Liver (tissue), 8 donors: ENCODE measurements at regions not wholly inside any gene's neighbourhood (a gene's known extent, or its start where the extent isn't known, plus 50 kb on each side); places are given as distances from the start of the nearest gene placed in this dataset.

ENCODE experiments used
- DNase-seq: peaks from one replicate; pipeline ENCODE4 v3.0.0-alpha.2; 2017; ENCODE audit warnings: low spot score
- H3K27ac ChIP-seq, 2 donors: one replicate each; pipeline ENCODE4 v1.7.0; 2013; ENCODE audit warnings: inconsistent platforms in 2 of 2, low read length in 2 of 2, control low read depth in 1 of 2, low read depth in 1 of 2, mild to moderate bottlenecking in 1 of 2
- H3K27me3 ChIP-seq, 4 donors: one replicate each; pipeline versions ENCODE4 v1.6.1 to v1.7.0; 2013; ENCODE audit warnings: low read length in 3 of 4, inconsistent platforms in 1 of 4, mild to moderate bottlenecking in 1 of 4, moderate library complexity in 1 of 4; ENCODE audit not compliant: control insufficient read depth in 4 of 4, insufficient read depth in 4 of 4
- H3K36me3 ChIP-seq, 4 donors: one replicate each; pipeline versions ENCODE4 v1.6.1 to v1.7.0; 2013; ENCODE audit warnings: low read length in 3 of 4, mild to moderate bottlenecking in 3 of 4, low read depth in 1 of 4, moderate library complexity in 1 of 4; ENCODE audit not compliant: control insufficient read depth in 4 of 4, insufficient read depth in 3 of 4
- H3K4me1 ChIP-seq, 4 donors: one replicate each; pipeline versions ENCODE4 v1.6.1 to v1.7.0; 2013; ENCODE audit warnings: low read length in 3 of 4, mild to moderate bottlenecking in 3 of 4, moderate library complexity in 1 of 4; ENCODE audit not compliant: control insufficient read depth in 4 of 4, insufficient read depth in 4 of 4
- H3K4me3 ChIP-seq, 3 donors: one replicate each; pipeline versions ENCODE4 v1.6.1 to v1.7.0; 2013; ENCODE audit warnings: low read length in 3 of 3, control low read depth in 1 of 3, low read depth in 1 of 3, mild to moderate bottlenecking in 1 of 3
- H3K9ac ChIP-seq, 2 donors: one replicate each; pipeline ENCODE4 v1.7.0; 2013; ENCODE audit warnings: low read length in 2 of 2, mild to moderate bottlenecking in 2 of 2, moderate library complexity in 2 of 2, control low read depth in 1 of 2, low read depth in 1 of 2
- H3K9me3 ChIP-seq, 4 donors: one replicate each; pipeline versions ENCODE4 v1.6.1 to v1.7.0; 2013; ENCODE audit warnings: low read length in 3 of 4; ENCODE audit not compliant: control insufficient read depth in 4 of 4
- CTCF ChIP-seq: fragments of 150-350 bp; IDR thresholded peaks from 2 replicates; pipeline ENCODE4 v1.5.1; 2017; ENCODE audit warnings: improper control_type of control experiment, low read depth, low read length; ENCODE audit not compliant: missing input control
- EGR1 ChIP-seq, 2 donors: IDR thresholded peaks; 2 replicates each; pipeline ENCODE4 v1.6.1; 2016 to 2018; ENCODE audit warnings: antibody characterized with exemption in 2 of 2, low read depth in 2 of 2
- FOXA2 ChIP-seq: IDR thresholded peaks from 2 replicates; pipeline ENCODE4 v1.6.1; 2016; ENCODE audit warnings: antibody characterized with exemption
- GABPA ChIP-seq, 2 donors: IDR thresholded peaks in 1 of 2; conservative IDR thresholded peaks in 1 of 2; 2 replicates each; pipeline ENCODE4 v1.6.1; 2016; ENCODE audit warnings: antibody characterized with exemption in 2 of 2, mild to moderate bottlenecking in 1 of 2, moderate library complexity in 1 of 2
- HNF4A ChIP-seq, 2 donors: conservative IDR thresholded peaks; 2 replicates each; pipeline ENCODE4 v1.6.1; 2016; ENCODE audit warnings: antibody characterized with exemption in 2 of 2, mild to moderate bottlenecking in 2 of 2
- HNF4G ChIP-seq: IDR thresholded peaks from 2 replicates; pipeline ENCODE4 v1.6.1; 2016; ENCODE audit warnings: antibody characterized with exemption
- JUND ChIP-seq, 2 donors: IDR thresholded peaks; 2 replicates each; pipeline ENCODE4 v1.6.1; 2016; ENCODE audit warnings: antibody characterized with exemption in 2 of 2
- MAX ChIP-seq: IDR thresholded peaks from 2 replicates; pipeline ENCODE4 v1.6.1; 2016; ENCODE audit warnings: antibody characterized with exemption
- NR2F2 ChIP-seq: IDR thresholded peaks from 2 replicates; pipeline ENCODE4 v1.6.1; 2016; ENCODE audit warnings: antibody characterized with exemption
- RAD21 ChIP-seq, 2 donors: IDR thresholded peaks; 2 replicates each; pipeline ENCODE4 v1.6.1; 2016; ENCODE audit warnings: antibody characterized with exemption in 2 of 2, mild to moderate bottlenecking in 2 of 2
- RXRA ChIP-seq, 2 donors: IDR thresholded peaks; 2 replicates each; pipeline ENCODE4 v1.6.1; 2017 to 2018; ENCODE audit warnings: antibody characterized with exemption in 2 of 2, mild to moderate bottlenecking in 1 of 2
- SP1 ChIP-seq: IDR thresholded peaks from 2 replicates; pipeline ENCODE4 v1.6.1; 2018; ENCODE audit warnings: antibody characterized with exemption, mild to moderate bottlenecking
- TAF1 ChIP-seq: conservative IDR thresholded peaks from 2 replicates; pipeline ENCODE4 v1.6.1; 2016; ENCODE audit warnings: antibody characterized with exemption, mild to moderate bottlenecking
- YY1 ChIP-seq: IDR thresholded peaks from 2 replicates; pipeline ENCODE4 v1.6.1; 2016; ENCODE audit warnings: antibody characterized with exemption, mild to moderate bottlenecking
- ZBTB33 ChIP-seq: IDR thresholded peaks from 2 replicates; pipeline ENCODE4 v1.6.1; 2016; ENCODE audit warnings: antibody characterized with exemption
- WGBS: extraction: QIAGEN DNeasy Blood & Tissue Kit; methylation state at CpG from one replicate; pipeline ENCODE4 v1.1.7; 2013; 5-methylcytosine and 5-hydroxymethylcytosine counted together
- TF ChIP-seq, protein P1 (sequence below): IDR thresholded peaks from 2 replicates; pipeline ENCODE4 v1.6.1; 2016; ENCODE audit warnings: antibody characterized with exemption
- donor health status: healthy.
- donor health status: healthy.
- donor health status: healthy.
- donor health status: healthy.
- donor health status: healthy.

DNA sequence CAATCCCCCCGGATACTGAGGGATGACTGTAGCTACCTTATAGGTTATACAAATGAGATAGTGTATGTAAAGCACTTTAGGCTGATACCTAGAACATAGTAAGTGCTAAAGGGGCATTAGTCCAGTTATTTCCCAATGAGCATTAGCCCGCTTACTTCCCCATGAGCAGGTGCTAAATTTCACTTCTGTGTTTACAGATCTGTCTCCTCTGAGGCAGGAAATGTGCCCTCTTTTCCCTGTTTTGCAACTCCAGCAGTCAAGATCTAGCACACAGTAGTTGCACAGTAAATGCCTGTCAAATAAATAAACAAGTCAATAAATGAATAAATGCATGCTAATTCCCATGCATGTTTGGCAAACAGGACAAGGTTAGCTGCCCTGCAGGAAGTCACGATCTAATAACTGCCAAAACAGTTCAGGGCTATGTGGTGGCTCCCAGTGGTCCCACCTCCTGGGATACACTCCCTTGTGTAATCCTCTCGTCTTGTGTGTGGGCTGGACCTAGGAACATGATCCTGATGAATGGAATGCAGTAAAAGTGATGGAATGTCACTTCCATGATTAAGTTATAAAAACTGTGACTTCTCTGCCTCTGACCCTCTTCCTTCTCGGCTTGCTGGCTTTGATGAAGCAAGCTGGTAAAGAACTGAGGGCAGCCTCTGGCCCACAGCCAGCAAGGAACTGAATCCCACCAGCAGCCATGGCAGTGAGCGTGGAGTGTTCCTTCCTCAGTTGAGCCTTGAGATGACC is 459.0 kb downstream of the SOX6 start:
- H3K9ac ChIP-seq: no peak overlapping the region
- H3K4me3 ChIP-seq: no peak overlapping the region
- H3K4me1 ChIP-seq: no peaks in the 10 kb centered on the region
- no peaks in the 10 kb centered on the region for H3K36me3 ChIP-seq
- no peak for DNase-seq
- H3K27ac ChIP-seq: no peak overlapping the region
- no peaks in the 10 kb centered on the region for H3K9me3 ChIP-seq
- TF ChIP-seq HNF4A (conservative IDR thresholded peaks at IDR 0.05): peak in 1 of 2 donors; percentile 17
- no peak for TF ChIP-seq RAD21 (IDR thresholded peaks at IDR 0.05)
- TF ChIP-seq JUND (IDR thresholded peaks at IDR 0.05): no peak
- no peak for TF ChIP-seq YY1
- H3K27me3 ChIP-seq: no peaks in the 10 kb centered on the region
- WGBS: 71% methylated on average over 6 of the region's 6 CpGs

DNA sequence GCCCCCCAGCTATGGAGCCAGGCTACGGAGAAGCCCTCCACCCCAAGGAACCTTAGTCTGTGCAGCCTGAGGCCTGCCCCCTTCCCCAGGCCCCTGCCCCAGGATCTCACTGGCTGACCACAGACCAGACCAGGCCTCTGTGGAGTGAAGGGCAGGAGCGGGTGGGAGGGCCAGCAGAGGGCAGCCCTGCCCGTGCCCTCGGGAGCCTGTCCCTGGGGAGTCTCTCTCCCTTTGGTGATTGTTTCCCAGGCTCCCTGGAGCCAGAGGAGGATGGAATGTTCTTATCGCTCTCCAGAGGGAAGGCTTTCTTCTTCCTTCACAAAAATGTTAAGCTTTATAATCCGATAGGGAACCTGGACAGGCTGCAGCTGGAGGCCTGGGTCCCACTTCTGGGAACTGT is 455.3 kb downstream of the SOX6 start:
- no peaks in the 10 kb centered on the region for H3K27me3 ChIP-seq
- no peak overlapping the region for H3K4me3 ChIP-seq
- H3K27ac ChIP-seq: no peak overlapping the region
- H3K4me1 ChIP-seq: no peaks in the 10 kb centered on the region
- no peaks in the 10 kb centered on the region for H3K9me3 ChIP-seq
- no peak for DNase-seq
- TF ChIP-seq RAD21 (IDR thresholded peaks at IDR 0.05): peak; percentile 27 to 48
- no peak for TF ChIP-seq RXRA (IDR thresholded peaks at IDR 0.05)
- no peak for TF ChIP-seq EGR1 (IDR thresholded peaks at IDR 0.05; ENCODE audit: low read depth in 2 of 2)
- WGBS: 88% methylated on average over 6 of the region's 6 CpGs
- H3K36me3 ChIP-seq: no peaks in the 10 kb centered on the region
- H3K9ac ChIP-seq: no peak overlapping the region

DNA sequence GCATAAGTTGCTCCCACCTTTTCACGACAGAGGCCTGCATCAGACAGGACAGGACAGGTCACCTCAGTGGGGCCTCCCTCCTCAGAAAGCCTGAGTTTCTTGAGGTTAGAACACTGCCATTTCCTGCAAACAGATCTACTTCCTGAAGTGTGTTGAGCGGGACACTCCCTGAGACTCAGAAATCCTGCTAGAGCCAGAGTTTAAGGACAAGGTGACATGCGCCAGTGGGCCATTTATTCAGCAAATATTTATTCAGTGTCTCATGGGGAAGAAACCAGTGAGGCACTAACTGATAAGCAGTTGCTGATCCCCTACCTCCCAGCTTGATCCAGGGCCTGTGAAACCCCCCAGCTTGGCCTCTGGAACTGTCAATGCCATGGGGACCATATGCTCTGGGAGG is 454.6 kb downstream of the SOX6 start:
- Histone ChIP-seq H3K36me3 (no peaks in the 10 kb centered on the region), H3K4me1 (no peaks in the 10 kb centered on the region), H3K27me3 (no peaks in the 10 kb centered on the region), H3K27ac (no peak overlapping the region), H3K9me3 (no peaks in the 10 kb centered on the region), H3K9ac (no peak overlapping the region), H3K4me3 (no peak overlapping the region)
- TF ChIP-seq, protein P1, sequence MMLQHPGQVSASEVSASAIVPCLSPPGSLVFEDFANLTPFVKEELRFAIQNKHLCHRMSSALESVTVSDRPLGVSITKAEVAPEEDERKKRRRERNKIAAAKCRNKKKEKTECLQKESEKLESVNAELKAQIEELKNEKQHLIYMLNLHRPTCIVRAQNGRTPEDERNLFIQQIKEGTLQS: no peak
- no peak for TF ChIP-seq HNF4G
- TF ChIP-seq ZBTB33: no peak
- TF ChIP-seq JUND (IDR thresholded peaks at IDR 0.05): no peak
- no peak for TF ChIP-seq GABPA (IDR thresholded peaks at IDR 0.05 in 1 of 2, conservative IDR thresholded peaks at IDR 0.05 in 1 of 2)
- no peak for TF ChIP-seq YY1
- no peak for TF ChIP-seq MAX
- DNase-seq: no peak
- WGBS: 81% methylated on average over 3 of the region's 3 CpGs

DNA sequence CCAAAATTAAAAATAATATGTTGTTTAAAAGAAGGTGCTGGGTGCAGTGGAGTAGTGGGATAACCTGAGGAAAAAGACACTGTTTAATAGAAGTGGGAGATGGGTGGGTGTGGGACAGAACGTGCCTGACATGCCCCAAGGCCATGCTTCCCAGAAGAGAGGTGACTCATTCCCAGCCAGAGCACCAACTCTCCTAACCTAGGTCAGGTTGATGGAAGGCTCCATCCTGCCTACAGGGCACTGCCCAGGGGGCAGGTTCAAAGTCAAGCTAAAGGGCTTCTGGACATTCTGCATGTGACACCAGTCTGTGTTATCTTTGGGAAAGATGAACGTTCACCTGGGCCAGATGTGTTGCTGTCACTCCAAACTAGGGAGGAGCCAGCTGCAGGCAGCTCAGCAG is 453.1 kb downstream of the SOX6 start:
- 54% methylated on average over 2 of the region's 2 CpGs for WGBS
- Histone ChIP-seq H3K27me3 (no peaks in the 10 kb centered on the region), H3K4me1 (no peaks in the 10 kb centered on the region), H3K9me3 (no peaks in the 10 kb centered on the region), H3K9ac (no peak overlapping the region), H3K4me3 (no peak overlapping the region), H3K27ac (no peak overlapping the region), H3K36me3 (no peaks in the 10 kb centered on the region)
- no peak for DNase-seq
- no peak for TF ChIP-seq HNF4G
- no peak for TF ChIP-seq CTCF
- TF ChIP-seq SP1: no peak
- TF ChIP-seq ZBTB33: no peak
- TF ChIP-seq FOXA2: no peak
- TF ChIP-seq TAF1: no peak
- no peak for TF ChIP-seq NR2F2
- peak in 1 of 2 donors; percentile 71 for TF ChIP-seq HNF4A (conservative IDR thresholded peaks at IDR 0.05)
- TF ChIP-seq EGR1 (IDR thresholded peaks at IDR 0.05; ENCODE audit: low read depth in 2 of 2): no peak
- no peak for TF ChIP-seq YY1
